ENCODE measurements at regions not wholly inside any gene's neighbourhood (a gene's known extent, or its start where the extent isn't known, plus 50 kb on each side); places are given as distances from the start of the nearest gene placed in this dataset.

DNA sequence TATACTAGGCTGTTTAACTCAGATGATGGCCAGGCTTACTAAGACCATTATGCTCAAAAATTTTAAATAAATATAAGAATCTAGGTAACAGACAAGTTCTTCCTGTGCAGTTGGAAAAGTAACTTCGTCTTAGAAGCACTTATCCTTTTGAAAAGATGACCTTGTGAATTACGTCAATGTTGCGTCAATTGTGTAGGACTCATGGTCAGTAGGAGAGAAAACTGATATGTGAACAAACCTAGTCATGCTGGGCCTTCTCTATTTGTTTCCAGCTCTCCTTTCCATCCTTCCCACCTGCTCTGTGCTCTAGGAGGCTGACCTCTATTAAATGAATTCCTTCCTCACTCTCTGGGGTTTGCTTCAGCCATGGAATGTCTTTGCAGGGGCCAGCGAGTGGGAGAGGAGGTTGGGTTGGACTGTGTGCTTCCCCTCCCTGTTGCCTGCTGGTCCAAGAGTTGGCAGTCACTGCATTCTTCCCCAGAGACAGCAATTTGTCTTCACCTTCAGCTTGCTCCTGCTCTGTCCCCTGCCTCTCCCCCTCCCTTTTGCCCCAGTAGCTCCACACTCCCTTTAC lies 128.0 kb upstream of the TNFAIP3 start:
- TF ChIP-seq, protein P1, sequence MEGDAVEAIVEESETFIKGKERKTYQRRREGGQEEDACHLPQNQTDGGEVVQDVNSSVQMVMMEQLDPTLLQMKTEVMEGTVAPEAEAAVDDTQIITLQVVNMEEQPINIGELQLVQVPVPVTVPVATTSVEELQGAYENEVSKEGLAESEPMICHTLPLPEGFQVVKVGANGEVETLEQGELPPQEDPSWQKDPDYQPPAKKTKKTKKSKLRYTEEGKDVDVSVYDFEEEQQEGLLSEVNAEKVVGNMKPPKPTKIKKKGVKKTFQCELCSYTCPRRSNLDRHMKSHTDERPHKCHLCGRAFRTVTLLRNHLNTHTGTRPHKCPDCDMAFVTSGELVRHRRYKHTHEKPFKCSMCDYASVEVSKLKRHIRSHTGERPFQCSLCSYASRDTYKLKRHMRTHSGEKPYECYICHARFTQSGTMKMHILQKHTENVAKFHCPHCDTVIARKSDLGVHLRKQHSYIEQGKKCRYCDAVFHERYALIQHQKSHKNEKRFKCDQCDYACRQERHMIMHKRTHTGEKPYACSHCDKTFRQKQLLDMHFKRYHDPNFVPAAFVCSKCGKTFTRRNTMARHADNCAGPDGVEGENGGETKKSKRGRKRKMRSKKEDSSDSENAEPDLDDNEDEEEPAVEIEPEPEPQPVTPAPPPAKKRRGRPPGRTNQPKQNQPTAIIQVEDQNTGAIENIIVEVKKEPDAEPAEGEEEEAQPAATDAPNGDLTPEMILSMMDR (IDR thresholded peaks at IDR 0.05), result no peak
- no peak for TF ChIP-seq EZH2 (IDR thresholded peaks at IDR 0.05; ENCODE audit: borderline replicate concordance, insufficient read depth, low read depth, low read length, poor library complexity, severe bottlenecking)
